Body of pancreas (tissue), 4 donors: ENCODE measurements at regions not wholly inside any gene's neighbourhood (a gene's known extent, or its start where the extent isn't known, plus 50 kb on each side); places are given as distances from the start of the nearest gene placed in this dataset.

Source experiments
- ATAC-seq: fragments of 150-250 bp; one replicate; pipeline ENCODE4 v1.9.1; 2016
- DNase-seq, 4 donors: peaks; one replicate each; pipeline ENCODE4 v3.0.0-alpha.2; 2019
- H3K27ac ChIP-seq, 4 donors: fragments of 200-600 bp; sonication (generic); 1 replicate in 3 of 4; 2 replicates in 1 of 4; pipeline versions ENCODE4 v1.5.1 to v1.6.1; 2016 to 2019; ENCODE audit warnings: mild to moderate bottlenecking in 1 of 4, mixed read lengths in 1 of 4, moderate library complexity in 1 of 4
- H3K27me3 ChIP-seq, 2 donors: fragments of 200-600 bp; sonication (generic); one replicate each; pipeline ENCODE4 v1.6.0; 2016; ENCODE audit warnings: mild to moderate bottlenecking in 1 of 2
- H3K36me3 ChIP-seq, 2 donors: fragments of 200-600 bp; sonication (generic); replicated peaks in 1 of 2; 2 replicates each; pipeline ENCODE4 v1.5.1; 2016; ENCODE audit warnings: low read depth in 2 of 2; ENCODE audit not compliant: insufficient read depth in 1 of 2
- H3K4me1 ChIP-seq: fragments of 200-600 bp; sonication (generic); one replicate; pipeline ENCODE4 v1.6.0; 2016
- H3K4me3 ChIP-seq, 2 donors: fragments of 200-600 bp; sonication (generic); 1 replicate in 1 of 2; 2 replicates in 1 of 2; pipeline ENCODE4 v1.5.1; 2016 to 2019
- H3K9me3 ChIP-seq, 3 donors: fragments of 200-600 bp; sonication (generic); 1 replicate in 2 of 3; 2 replicates in 1 of 3; pipeline ENCODE4 v1.5.1; 2016
- POLR2A ChIP-seq, 3 donors: fragments of 450-650 bp; IDR thresholded peaks; one replicate each; pipeline ENCODE4 v1.6.1; 2016; ENCODE audit warnings: antibody characterized with exemption in 3 of 3, mild to moderate bottlenecking in 2 of 3
- WGBS, 2 donors: methylation state at CpG; one replicate each; pipeline ENCODE4 v1.1.5; 2017; 5-methylcytosine and 5-hydroxymethylcytosine counted together
- intact Hi-C: fragments of 100-400 bp; cut with DNase I; formaldehyde crosslinking; loops from one replicate; pipeline ENCODE4 v1.15.1; 2023
- TF ChIP-seq, protein P1 (sequence below), 7 experiments: fragments of 450-650 bp in 4 of 7; fragments of 200-600 bp in 3 of 7; sonication (generic) in 3 of 7; IDR thresholded peaks; one replicate each; pipeline ENCODE4 v1.5.1; 2016 to 2019; ENCODE audit warnings: antibody characterized with exemption in 7 of 7

DNA sequence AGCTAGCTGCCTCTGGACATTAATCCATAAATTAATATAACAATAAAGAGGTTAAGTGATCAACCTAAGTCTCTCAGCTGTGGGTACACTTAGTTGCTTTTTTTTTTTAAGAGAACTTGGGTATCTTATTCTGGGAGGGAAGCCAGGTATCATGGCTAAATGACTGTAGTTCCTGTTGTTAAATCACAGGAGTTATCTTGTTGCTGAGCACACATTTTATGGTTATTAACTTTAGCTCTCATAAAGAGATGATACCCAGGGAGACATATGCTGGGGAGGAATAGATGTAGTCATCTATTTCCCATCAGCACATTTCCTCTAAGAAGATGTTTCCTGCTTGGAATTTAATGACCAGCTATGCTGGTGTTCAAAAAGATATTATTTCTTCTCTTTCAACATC, 227.8 kb downstream of the PTGER3 start:
- H3K4me3 ChIP-seq = no peak overlapping the region
- no peaks in the 10 kb centered on the region for H3K36me3 ChIP-seq
- intact Hi-C loops = no loop called here
- no peaks in the 10 kb centered on the region for H3K4me1 ChIP-seq
- no peak for DNase-seq
- no peaks in the 10 kb centered on the region for H3K27me3 ChIP-seq
- TF ChIP-seq, protein P1, sequence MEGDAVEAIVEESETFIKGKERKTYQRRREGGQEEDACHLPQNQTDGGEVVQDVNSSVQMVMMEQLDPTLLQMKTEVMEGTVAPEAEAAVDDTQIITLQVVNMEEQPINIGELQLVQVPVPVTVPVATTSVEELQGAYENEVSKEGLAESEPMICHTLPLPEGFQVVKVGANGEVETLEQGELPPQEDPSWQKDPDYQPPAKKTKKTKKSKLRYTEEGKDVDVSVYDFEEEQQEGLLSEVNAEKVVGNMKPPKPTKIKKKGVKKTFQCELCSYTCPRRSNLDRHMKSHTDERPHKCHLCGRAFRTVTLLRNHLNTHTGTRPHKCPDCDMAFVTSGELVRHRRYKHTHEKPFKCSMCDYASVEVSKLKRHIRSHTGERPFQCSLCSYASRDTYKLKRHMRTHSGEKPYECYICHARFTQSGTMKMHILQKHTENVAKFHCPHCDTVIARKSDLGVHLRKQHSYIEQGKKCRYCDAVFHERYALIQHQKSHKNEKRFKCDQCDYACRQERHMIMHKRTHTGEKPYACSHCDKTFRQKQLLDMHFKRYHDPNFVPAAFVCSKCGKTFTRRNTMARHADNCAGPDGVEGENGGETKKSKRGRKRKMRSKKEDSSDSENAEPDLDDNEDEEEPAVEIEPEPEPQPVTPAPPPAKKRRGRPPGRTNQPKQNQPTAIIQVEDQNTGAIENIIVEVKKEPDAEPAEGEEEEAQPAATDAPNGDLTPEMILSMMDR (IDR thresholded peaks at IDR 0.05) = no peak
- no peak for TF ChIP-seq POLR2A (IDR thresholded peaks at IDR 0.05)
- ATAC-seq = no peak
- H3K27ac ChIP-seq = no peak overlapping the region
- H3K9me3 ChIP-seq = no peaks in the 10 kb centered on the region

- Histone ChIP-seq H3K36me3 (no peaks in the 10 kb centered on the region), H3K4me3 (no peak overlapping the region), H3K27ac (no peak overlapping the region), H3K27me3 (no peaks in the 10 kb centered on the region), H3K9me3 (no peaks in the 10 kb centered on the region), H3K4me1 (no peaks in the 10 kb centered on the region)
- ATAC-seq (no peak), DNase-seq (no peak)
- intact Hi-C loops = no loop called here
- TF ChIP-seq POLR2A (IDR thresholded peaks at IDR 0.05) = no peak
Observed at GRCh38 chr1:70820396-70820795, 227.2 kb downstream of the PTGER3 start.

DNA sequence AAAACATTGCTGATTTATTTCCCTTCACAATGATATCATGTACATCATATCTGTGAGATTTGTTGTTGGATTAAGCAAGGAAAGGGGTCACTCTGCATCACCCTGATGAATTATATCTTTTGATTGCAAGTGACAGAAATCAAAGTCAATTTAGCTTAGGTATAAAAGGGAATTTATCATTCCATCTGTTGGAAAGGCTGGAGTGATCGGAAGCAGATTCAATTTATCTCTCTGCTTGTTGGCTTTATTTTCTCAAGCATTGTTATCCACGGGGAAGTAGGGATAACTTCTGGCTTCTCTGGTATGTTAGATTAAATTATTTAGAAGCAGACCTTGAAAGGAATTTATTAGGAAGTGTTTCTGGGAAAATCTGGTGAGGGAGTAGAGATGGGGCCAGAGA, 226.6 kb downstream of the PTGER3 start:
- H3K9me3 ChIP-seq = no peaks in the 10 kb centered on the region
- no peaks in the 10 kb centered on the region for H3K4me1 ChIP-seq
- DNase-seq (no peak), ATAC-seq (no peak)
- no peak for TF ChIP-seq POLR2A (IDR thresholded peaks at IDR 0.05)
- TF ChIP-seq, protein P1 (IDR thresholded peaks at IDR 0.05) = no peak
- intact Hi-C loops = no loop called here
- no peak overlapping the region for H3K27ac ChIP-seq
- no peaks in the 10 kb centered on the region for H3K27me3 ChIP-seq
- no peaks in the 10 kb centered on the region for H3K36me3 ChIP-seq
- 45 to 55% methylated on average over 2 of the region's 2 CpGs for WGBS, 2 donors
- no peak overlapping the region for H3K4me3 ChIP-seq

DNA sequence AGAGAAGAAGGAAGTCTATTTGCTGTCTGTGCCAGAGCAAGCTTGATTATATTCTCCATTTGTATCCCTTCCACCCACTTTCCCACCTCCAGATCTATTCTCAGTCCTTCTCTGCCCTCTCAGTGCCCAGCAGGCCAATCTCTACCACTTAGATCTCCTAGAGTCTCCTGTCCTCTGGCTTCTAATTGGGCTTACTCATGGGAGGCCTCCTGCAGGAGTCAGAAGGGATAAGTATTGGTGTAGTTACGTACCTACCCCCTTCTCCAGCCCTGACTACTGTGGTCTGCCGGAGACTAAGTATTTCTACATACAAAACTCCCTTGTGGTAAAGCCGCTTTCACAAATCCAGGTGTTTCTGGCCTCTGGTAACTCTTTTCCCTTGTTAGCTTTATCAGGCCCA, 221.2 kb downstream of the PTGER3 start:
- 82 to 85% methylated on average over 3 of the region's 3 CpGs for WGBS, 2 donors
- H3K36me3 ChIP-seq = no peaks in the 10 kb centered on the region
- TF ChIP-seq, protein P1 (IDR thresholded peaks at IDR 0.05) = no peak
- TF ChIP-seq POLR2A (IDR thresholded peaks at IDR 0.05) = no peak
- ATAC-seq = no peak
- H3K27ac ChIP-seq = no peak overlapping the region
- intact Hi-C loops = no loop called here
- H3K4me3 ChIP-seq = no peak overlapping the region
- no peaks in the 10 kb centered on the region for H3K4me1 ChIP-seq
- H3K9me3 ChIP-seq = no peaks in the 10 kb centered on the region
- H3K27me3 ChIP-seq = no peaks in the 10 kb centered on the region
- no peak for DNase-seq

GRCh38 chr1:70827030-70827429, 220.6 kb downstream of the PTGER3 start:
- Histone ChIP-seq H3K9me3 (no peaks in the 10 kb centered on the region), H3K4me3 (no peak overlapping the region), H3K36me3 (no peaks in the 10 kb centered on the region), H3K27ac (no peak overlapping the region), H3K27me3 (no peaks in the 10 kb centered on the region), H3K4me1 (no peaks in the 10 kb centered on the region)
- 92 to 93% methylated on average over 3 of the region's 3 CpGs for WGBS, 2 donors
- TF ChIP-seq POLR2A (IDR thresholded peaks at IDR 0.05) = no peak
- TF ChIP-seq, protein P1 (IDR thresholded peaks at IDR 0.05) = no peak
- ATAC-seq (no peak), DNase-seq (no peak)
- intact Hi-C loops = no loop called here
